ENCODE measurements at regions not wholly inside any gene's neighbourhood (a gene's known extent, or its start where the extent isn't known, plus 50 kb on each side); places are given as distances from the start of the nearest gene placed in this dataset.

GRCh38 chr14:51185180-51185579 is 54.9 kb upstream of the TMX1 start:
- BruUV-seq (replicated peaks), result no TSS peak
- dilution Hi-C loops (cut with MboI; ENCODE audit: extremely low pct_ligation_motif_present, low sequenced_read_pairs), result no loop called here

More at GRCh38 chr14:51185180-51185579, 54.9 kb upstream of the TMX1 start:
- Histone ChIP-seq H3K9me1 (replicated peaks; ENCODE audit: control insufficient read depth, extremely low read depth, insufficient read depth, low read length) (no peaks in the 10 kb centered on the region), H4K20me1 (replicated peaks; ENCODE audit: control insufficient read depth, extremely low read depth, insufficient read depth, low read length) (no peaks in the 10 kb centered on the region), H3K27me3 (ENCODE audit: control insufficient read depth in 2 of 2, insufficient read depth in 2 of 2, low read length in 2 of 2) (peaks cover 2 to 14% of the 10 kb centered on the region in 2 experiments), H3K4me3 (replicated peaks in 1 of 3; ENCODE audit: insufficient read depth in 1 of 3, low read depth in 1 of 3, low read length in 3 of 3) (no peak overlapping the region), H3K36me3 (ENCODE audit: control insufficient read depth in 2 of 2, extremely low read depth in 1 of 2, insufficient read depth in 2 of 2, low read length in 2 of 2) (no peaks in the 10 kb centered on the region), H2AFZ (ENCODE audit: low read depth, low read length) (no peak overlapping the region), H3K4me2 (ENCODE audit: insufficient read depth, low read length) (no peak overlapping the region), H3K9ac (replicated peaks; ENCODE audit: extremely low read depth, insufficient read depth, low read length) (no peak overlapping the region), H3K9me3 (replicated peaks; ENCODE audit: control insufficient read depth, insufficient read depth, low read length) (no peaks in the 10 kb centered on the region), H3K79me2 (ENCODE audit: control insufficient read depth, insufficient read depth, low read length) (no peaks in the 10 kb centered on the region), H3K4me1 (ENCODE audit: control insufficient read depth, extremely low read depth, insufficient read depth, low read length) (no peaks in the 10 kb centered on the region), H3K27ac (ENCODE audit: insufficient read depth, low read depth, low read length) (no peak overlapping the region)
- CTCF ChIA-PET, result interaction anchor here (1.0 kb wide), 1 partner anchor 19 kb away, joined by 3 read pairs; no protein-coding TSS in a partner anchor
- intact Hi-C loops (cut with micrococcal nuclease), result no loop called here
- no peak for TF ChIP-seq FOS (IDR thresholded peaks at IDR 0.05; ENCODE audit: borderline replicate concordance, insufficient read depth, low read length)
- TF ChIP-seq JUN (IDR thresholded peaks at IDR 0.05; ENCODE audit: borderline replicate concordance, insufficient read depth, insufficient read length, low read depth), result no peak
- no peak for TF ChIP-seq CTCF (IDR thresholded peaks at IDR 0.05; ENCODE audit: extremely low read depth in 1 of 2, insufficient read depth in 1 of 2, low read depth in 1 of 2, low read length in 2 of 2)
- TF ChIP-seq, protein P1, sequence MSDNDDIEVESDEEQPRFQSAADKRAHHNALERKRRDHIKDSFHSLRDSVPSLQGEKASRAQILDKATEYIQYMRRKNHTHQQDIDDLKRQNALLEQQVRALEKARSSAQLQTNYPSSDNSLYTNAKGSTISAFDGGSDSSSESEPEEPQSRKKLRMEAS (IDR thresholded peaks at IDR 0.05; ENCODE audit: insufficient read depth, insufficient read length), result no peak
- TF ChIP-seq GATA2 (IDR thresholded peaks at IDR 0.05; ENCODE audit: insufficient read depth, insufficient read length, low read depth, low read length), result no peak
- no peak for TF ChIP-seq POLR2AphosphoS5 (IDR thresholded peaks at IDR 0.05; ENCODE audit: insufficient read depth, low read depth, low read length)
- TF ChIP-seq MYC (IDR thresholded peaks at IDR 0.05; ENCODE audit: low read depth, low read length), result no peak
- no peak for TF ChIP-seq EZH2 (IDR thresholded peaks at IDR 0.05; ENCODE audit: borderline replicate concordance, low read depth, low read length, severe bottlenecking)
- TF ChIP-seq POLR2A (IDR thresholded peaks at IDR 0.05; ENCODE audit: low read depth, low read length), result no peak
- POLR2A ChIA-PET, result no interaction called here
- no peak for FAIRE-seq
- no peak for DNase-seq (ENCODE audit: low read depth, low spot score)

Data from endothelial cell of umbilical vein (primary cell).